ENCODE measurements at regions not wholly inside any gene's neighbourhood (a gene's known extent, or its start where the extent isn't known, plus 50 kb on each side); places are given as distances from the start of the nearest gene placed in this dataset.
"Not testable (repeated sequence)": the region's sequence is repeated elsewhere in the genome, so short reads cannot be mapped to it uniquely, and the experiment has no call there.

- DNase-seq = no peak
Observed at GRCh38 chr10:118463740-118464139, 121.6 kb upstream of the FAM204A start.

GRCh38 chr10:118462401-118462800 is 120.3 kb upstream of the FAM204A start:
- no peak for DNase-seq

GRCh38 chr10:118459642-118460193 is 117.6 kb upstream of the FAM204A start:
- peak; percentile 14 for DNase-seq

- DNase-seq = no peak
Observed at GRCh38 chr10:118458957-118459641, 117.0 kb upstream of the FAM204A start.

GRCh38 chr10:118457824-118458428 is 115.8 kb upstream of the FAM204A start:
- no peak for DNase-seq

GRCh38 chr10:118455181-118455695 is 113.1 kb upstream of the FAM204A start:
- DNase-seq = no peak

- no peak for DNase-seq
Observed at GRCh38 chr10:118454211-118454610, 112.1 kb upstream of the FAM204A start.

- DNase-seq = no peak
Observed at GRCh38 chr10:118452098-118452497, 110.0 kb upstream of the FAM204A start.

GRCh38 chr10:118449521-118449920 is 107.4 kb upstream of the FAM204A start:
- no peak for DNase-seq

GRCh38 chr10:118448744-118449143 is 106.6 kb upstream of the FAM204A start:
- no peak for DNase-seq

GRCh38 chr10:118447478-118448270 is 105.5 kb upstream of the FAM204A start:
- DNase-seq = no peak

GRCh38 chr10:118445535-118445934 is 103.4 kb upstream of the FAM204A start:
- no peak for DNase-seq

- no peak for DNase-seq
Observed at GRCh38 chr10:118444069-118444468, 101.9 kb upstream of the FAM204A start.

- DNase-seq = no peak
Observed at GRCh38 chr10:118442032-118442431, 99.9 kb upstream of the FAM204A start.

- DNase-seq = no peak
Observed at GRCh38 chr10:118439824-118440223, 97.7 kb upstream of the FAM204A start.

- DNase-seq = no peak
Observed at GRCh38 chr10:118436742-118437141, 94.6 kb upstream of the FAM204A start.

GRCh38 chr10:118430190-118430589 is 88.1 kb upstream of the FAM204A start:
- DNase-seq = no peak

GRCh38 chr10:118423800-118424442 is 81.8 kb upstream of the FAM204A start:
- no peak for DNase-seq

GRCh38 chr10:118422241-118422640 is 80.1 kb upstream of the FAM204A start:
- no peak for DNase-seq

GRCh38 chr10:118420049-118420448 is 77.9 kb upstream of the FAM204A start:
- DNase-seq = not testable (repeated sequence)

GRCh38 chr10:118412932-118413331 is 70.8 kb upstream of the FAM204A start:
- no peak for DNase-seq

- no peak for DNase-seq
Observed at GRCh38 chr10:118412132-118412760, 70.1 kb upstream of the FAM204A start.

Measured in NCI-H187 treated with DMSO at 0.1 percent for 48 hours (cell line).